Activated naive CD4-positive, alpha-beta T cell treated with anti-CD3 and anti-CD28 coated beads for 36 hours (primary cell): ENCODE measurements at regions not wholly inside any gene's neighbourhood (a gene's known extent, or its start where the extent isn't known, plus 50 kb on each side); places are given as distances from the start of the nearest gene placed in this dataset.
"Not testable (repeated sequence)": the region's sequence is repeated elsewhere in the genome, so short reads cannot be mapped to it uniquely, and the experiment has no call there.

Experiments
- CTCF ChIA-PET: fragments of 350-600 bp; sonication (Branson Sonifier 250); formaldehyde crosslinking; loops from one replicate; lab custom pipeline; 2021; ENCODE audit warnings: antibody characterized with exemption; lab: Charles Lee
- DNase-seq: peaks from one replicate; pipeline ENCODE4 v3.0.0-alpha.2; 2020
- H3K27ac Mint-ChIP-seq: one replicate; pipeline ENCODE4 v1.8.0; 2021; ENCODE audit warnings: mild to moderate bottlenecking, mixed read lengths
- H3K27me3 Mint-ChIP-seq: one replicate; pipeline ENCODE4 v1.8.0; 2021; ENCODE audit warnings: low read depth, mixed read lengths
- H3K36me3 Mint-ChIP-seq: one replicate; pipeline ENCODE4 v1.8.0; 2021; ENCODE audit warnings: low read depth, mixed read lengths
- H3K4me1 Mint-ChIP-seq: one replicate; pipeline ENCODE4 v1.8.0; 2021; ENCODE audit warnings: low read depth, mixed read lengths
- H3K4me3 Mint-ChIP-seq: one replicate; pipeline ENCODE4 v1.8.0; 2021; ENCODE audit warnings: mild to moderate bottlenecking, moderate library complexity, mixed read lengths
- H3K9me3 Mint-ChIP-seq: one replicate; pipeline ENCODE4 v1.8.0; 2021; ENCODE audit warnings: mixed read lengths
- intact Hi-C: fragments of 100-400 bp; cut with micrococcal nuclease; formaldehyde crosslinking; loops from one replicate; pipeline ENCODE4 v1.15.1; 2023

DNA sequence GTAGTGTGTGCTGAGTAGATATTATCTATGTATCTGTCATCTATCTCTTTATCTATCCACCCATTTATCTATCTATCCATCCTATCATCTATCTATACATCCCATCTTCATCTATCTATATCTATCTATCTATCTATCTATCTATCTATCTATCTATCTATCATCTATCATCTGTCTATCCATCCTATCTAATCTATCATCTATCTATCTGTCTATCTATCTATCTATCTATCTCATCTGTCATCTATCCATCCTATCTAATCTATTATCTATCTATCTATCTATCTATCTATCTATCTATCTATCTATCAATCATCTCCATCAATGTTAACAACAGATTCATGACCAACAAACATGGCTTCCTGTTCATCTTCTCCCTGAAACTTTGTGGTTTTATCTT is 90.5 kb upstream of the SLC24A3 start:
- intact Hi-C loops, result no loop called here
- no peaks in the 10 kb centered on the region for H3K9me3 Mint-ChIP-seq
- no peak overlapping the region for H3K27ac Mint-ChIP-seq
- no peaks in the 10 kb centered on the region for H3K4me1 Mint-ChIP-seq
- CTCF ChIA-PET, result interaction anchor here (0.7 kb wide), 1 partner anchor 21 kb away, joined by 3 read pairs; no protein-coding TSS in a partner anchor
- H3K36me3 Mint-ChIP-seq, result no peaks in the 10 kb centered on the region
- no peak for DNase-seq
- H3K4me3 Mint-ChIP-seq, result no peak overlapping the region
- H3K27me3 Mint-ChIP-seq, result no peaks in the 10 kb centered on the region

DNA sequence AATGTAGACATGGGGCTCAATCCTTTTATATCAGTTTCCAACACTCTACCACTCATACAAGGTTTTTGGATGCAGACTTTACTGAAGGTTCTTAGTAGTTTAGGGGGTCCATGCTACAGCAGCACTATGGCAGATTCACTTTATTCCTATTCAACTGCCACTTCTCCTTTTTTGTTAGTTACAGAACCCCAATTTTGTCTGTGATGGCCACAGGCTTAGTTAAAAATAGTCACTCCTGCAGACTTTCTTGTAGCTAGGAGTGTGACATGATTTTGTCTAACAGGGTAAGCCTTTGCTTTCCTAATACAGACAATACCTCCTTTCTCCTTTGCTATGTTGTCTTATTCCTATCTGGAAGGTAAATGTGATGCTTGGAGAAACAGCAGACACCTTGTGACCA is 90.0 kb upstream of the SLC24A3 start:
- DNase-seq, result no peak
- CTCF ChIA-PET, result interaction anchor here (0.7 kb wide), 1 partner anchor 21 kb away, joined by 3 read pairs; no protein-coding TSS in a partner anchor

DNA sequence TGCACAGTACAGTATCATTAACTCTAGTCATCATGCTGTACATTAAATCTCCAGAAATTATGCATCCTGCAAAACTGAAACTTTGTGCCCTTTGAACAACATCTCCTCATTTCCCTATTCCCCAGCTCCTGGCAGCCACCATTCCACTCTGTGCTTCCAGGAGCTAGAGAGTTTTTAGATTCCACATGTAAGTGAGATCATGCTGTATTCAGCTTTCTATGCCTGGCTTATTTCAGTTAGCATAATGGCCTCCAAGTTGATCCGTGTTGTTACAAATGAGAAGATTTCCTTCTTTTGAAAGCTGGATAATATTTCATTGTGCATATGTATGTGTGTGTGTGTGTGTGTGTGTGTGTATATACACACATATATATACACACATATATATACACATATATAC is 86.9 kb upstream of the SLC24A3 start:
- Mint-ChIP-seq H3K9me3 (no peaks in the 10 kb centered on the region), H3K36me3 (no peaks in the 10 kb centered on the region), H3K27me3 (peaks cover 2% of the 10 kb centered on the region), H3K4me3 (no peak overlapping the region), H3K27ac (no peak overlapping the region), H3K4me1 (no peaks in the 10 kb centered on the region)
- CTCF ChIA-PET, result no interaction called here
- no peak for DNase-seq
- intact Hi-C loops, result no loop called here

More for the DNA sequence above, 90.0 kb upstream of the SLC24A3 start:
- Mint-ChIP-seq H3K36me3 (no peaks in the 10 kb centered on the region), H3K9me3 (no peaks in the 10 kb centered on the region), H3K27me3 (peaks cover 2% of the 10 kb centered on the region), H3K4me1 (no peaks in the 10 kb centered on the region), H3K4me3 (no peak overlapping the region), H3K27ac (no peak overlapping the region)
- intact Hi-C loops, result no loop called here

DNA sequence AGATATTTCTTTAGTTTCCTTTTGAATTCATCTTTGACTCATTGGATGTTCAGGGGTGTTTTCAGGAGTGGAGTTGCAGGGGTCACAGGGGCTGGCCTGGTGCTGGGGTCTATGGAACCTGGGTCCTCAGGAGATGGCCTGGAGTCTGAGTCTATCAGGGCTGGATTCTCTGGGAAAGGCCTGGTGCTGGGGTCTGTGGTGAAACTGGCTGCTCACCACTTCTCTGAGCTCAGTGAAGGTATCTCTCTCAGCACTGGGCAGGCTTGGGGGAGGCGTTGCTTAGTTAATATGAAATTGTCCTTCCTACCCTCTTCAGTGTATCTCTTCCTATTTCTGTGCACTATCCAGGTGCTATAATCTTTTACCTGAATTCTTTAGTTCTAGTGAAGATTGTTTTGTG is 83.1 kb upstream of the SLC24A3 start:
- no peaks in the 10 kb centered on the region for H3K4me1 Mint-ChIP-seq
- H3K9me3 Mint-ChIP-seq, result no peaks in the 10 kb centered on the region
- intact Hi-C loops, result no loop called here
- H3K27ac Mint-ChIP-seq, result no peak overlapping the region
- H3K4me3 Mint-ChIP-seq, result no peak overlapping the region
- no peaks in the 10 kb centered on the region for H3K36me3 Mint-ChIP-seq
- CTCF ChIA-PET, result no interaction called here
- H3K27me3 Mint-ChIP-seq, result peaks cover 3% of the 10 kb centered on the region
- DNase-seq, result no peak

DNA sequence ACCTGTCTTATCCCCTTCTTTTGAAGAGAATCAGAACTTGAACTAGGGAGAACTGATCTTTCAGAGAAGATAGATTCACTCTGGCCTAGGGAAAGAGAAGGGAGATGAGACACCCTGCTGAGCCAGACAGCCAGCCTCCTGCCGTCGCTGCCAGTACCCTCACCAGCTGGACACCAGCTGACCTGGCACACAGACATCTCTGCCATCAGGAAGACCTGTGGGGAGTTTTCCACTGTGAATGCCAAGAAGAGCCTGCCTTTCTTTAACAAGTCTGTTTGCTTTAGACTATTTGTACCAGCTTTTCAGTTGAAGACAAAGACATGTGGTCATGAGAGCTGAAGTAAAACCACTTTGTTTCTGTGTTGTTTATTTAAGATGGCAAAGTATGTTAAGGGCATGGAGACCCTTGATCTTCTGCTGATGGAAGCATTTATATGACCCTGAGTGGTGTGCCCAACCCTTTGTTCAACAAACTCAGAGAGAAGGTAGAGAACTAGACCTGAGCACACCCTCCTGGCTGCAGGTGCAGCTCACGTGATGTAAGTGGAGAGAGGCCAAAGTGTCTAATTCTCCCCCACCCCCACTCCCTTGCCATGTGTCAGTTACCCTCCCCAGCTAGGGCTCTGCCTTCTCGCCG is 82.3 kb upstream of the SLC24A3 start:
- no peaks in the 10 kb centered on the region for H3K9me3 Mint-ChIP-seq
- H3K27ac Mint-ChIP-seq, result no peak overlapping the region
- CTCF ChIA-PET, result no interaction called here

DNA sequence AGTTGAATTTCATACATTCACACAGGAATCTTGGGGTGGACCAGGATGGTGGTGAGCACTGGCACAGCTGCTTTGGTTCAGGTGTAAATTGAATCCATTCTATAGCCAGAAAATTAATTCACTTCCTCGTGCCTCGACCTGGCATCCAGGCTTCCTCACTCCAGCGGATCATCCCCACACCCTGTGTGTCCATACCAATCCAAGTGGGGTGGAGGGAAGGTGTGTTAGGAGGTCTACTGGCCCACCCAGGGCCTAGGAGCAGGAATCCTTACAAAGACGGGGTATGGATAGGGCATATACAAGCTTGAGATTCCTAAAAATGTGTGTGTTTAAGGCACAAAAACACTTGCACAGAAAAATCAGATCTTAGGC is 81.8 kb upstream of the SLC24A3 start:
- peaks cover 3% of the 10 kb centered on the region for H3K27me3 Mint-ChIP-seq
- H3K9me3 Mint-ChIP-seq, result no peaks in the 10 kb centered on the region
- no peak overlapping the region for H3K27ac Mint-ChIP-seq
- CTCF ChIA-PET, result no interaction called here
- H3K36me3 Mint-ChIP-seq, result no peaks in the 10 kb centered on the region
- H3K4me3 Mint-ChIP-seq, result no peak overlapping the region
- no peaks in the 10 kb centered on the region for H3K4me1 Mint-ChIP-seq
- no peak for DNase-seq
- intact Hi-C loops, result no loop called here

More for the DNA sequence above, 82.3 kb upstream of the SLC24A3 start:
- Mint-ChIP-seq H3K27me3 (peaks cover 3% of the 10 kb centered on the region), H3K4me3 (no peak overlapping the region), H3K4me1 (no peaks in the 10 kb centered on the region), H3K36me3 (no peaks in the 10 kb centered on the region)
- intact Hi-C loops, result no loop called here
- DNase-seq, result no peak

DNA sequence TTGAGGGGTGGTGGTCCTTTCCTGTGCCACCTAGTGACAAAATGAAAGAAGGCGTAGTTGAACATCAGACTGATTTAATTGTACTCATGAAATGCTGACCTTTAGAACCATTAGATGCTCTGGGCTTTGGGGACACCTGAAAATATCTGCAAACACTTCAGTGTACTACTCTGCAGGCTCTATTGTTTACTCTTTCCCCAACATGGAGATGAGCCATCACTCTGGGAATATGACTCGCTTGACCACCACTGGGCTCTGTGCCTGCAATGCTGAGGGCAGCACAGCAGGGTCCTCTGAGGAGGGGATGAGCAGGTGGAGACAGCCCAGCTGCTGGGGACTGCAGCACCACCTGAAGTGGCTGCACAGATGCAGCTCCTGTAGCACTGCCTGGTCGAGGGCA is 74.8 kb upstream of the SLC24A3 start:
- Mint-ChIP-seq H3K27me3 (peaks cover 14% of the 10 kb centered on the region), H3K4me3 (no peak overlapping the region), H3K4me1 (no peaks in the 10 kb centered on the region), H3K9me3 (peaks cover 4% of the 10 kb centered on the region), H3K27ac (no peak overlapping the region), H3K36me3 (no peaks in the 10 kb centered on the region)
- CTCF ChIA-PET, result no interaction called here
- intact Hi-C loops, result no loop called here
- no peak for DNase-seq

DNA sequence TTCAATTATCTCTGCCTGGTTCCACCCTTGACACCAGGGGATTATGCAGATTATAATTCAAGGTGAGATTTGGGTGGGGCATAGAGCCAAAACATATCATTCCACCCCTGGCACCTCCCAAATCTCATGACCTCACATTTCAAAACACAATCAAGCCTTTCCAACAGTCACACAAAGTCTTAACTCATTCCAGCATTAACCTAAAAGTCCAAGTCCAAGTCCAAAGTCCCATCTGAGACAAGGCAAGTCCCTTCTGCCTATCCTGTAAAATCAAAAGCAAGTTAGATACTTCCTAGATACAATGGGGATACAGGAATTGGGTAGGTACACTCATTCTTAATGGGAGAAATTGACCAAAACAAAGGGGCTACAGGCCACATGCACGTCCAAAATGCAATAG is 73.7 kb upstream of the SLC24A3 start:
- H3K36me3 Mint-ChIP-seq, result no peaks in the 10 kb centered on the region
- H3K27me3 Mint-ChIP-seq, result peaks cover 15% of the 10 kb centered on the region
- CTCF ChIA-PET, result no interaction called here
- peaks cover 4% of the 10 kb centered on the region for H3K9me3 Mint-ChIP-seq
- intact Hi-C loops, result no loop called here
- H3K27ac Mint-ChIP-seq, result no peak overlapping the region
- DNase-seq, result no peak
- no peak overlapping the region for H3K4me3 Mint-ChIP-seq
- H3K4me1 Mint-ChIP-seq, result no peaks in the 10 kb centered on the region

DNA sequence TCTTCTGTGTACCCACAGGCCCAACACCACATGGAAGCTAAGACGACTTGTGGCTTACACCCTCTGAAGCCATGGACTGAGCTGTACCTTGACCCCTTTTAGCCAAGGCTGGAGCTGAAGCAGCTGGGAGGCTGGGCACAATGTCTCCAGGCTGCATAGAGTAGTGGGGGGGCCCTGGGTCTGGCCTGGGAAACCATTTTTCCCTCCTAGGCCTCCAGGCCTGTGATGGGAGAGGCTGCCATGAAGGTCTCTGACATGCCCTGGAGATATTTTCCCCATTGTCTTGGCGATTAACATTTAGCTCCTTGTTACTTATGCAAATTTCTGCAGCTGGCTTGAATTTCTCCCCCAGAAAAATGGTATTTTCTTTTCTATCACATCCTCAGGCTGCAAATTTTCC is 72.9 kb upstream of the SLC24A3 start:
- CTCF ChIA-PET, intact Hi-C loops, H3K9me3 Mint-ChIP-seq, H3K4me3 Mint-ChIP-seq, H3K36me3 Mint-ChIP-seq, H3K4me1 Mint-ChIP-seq, H3K27ac Mint-ChIP-seq, DNase-seq: not testable (repeated sequence)
- peaks cover 15% of the 10 kb centered on the region for H3K27me3 Mint-ChIP-seq

DNA sequence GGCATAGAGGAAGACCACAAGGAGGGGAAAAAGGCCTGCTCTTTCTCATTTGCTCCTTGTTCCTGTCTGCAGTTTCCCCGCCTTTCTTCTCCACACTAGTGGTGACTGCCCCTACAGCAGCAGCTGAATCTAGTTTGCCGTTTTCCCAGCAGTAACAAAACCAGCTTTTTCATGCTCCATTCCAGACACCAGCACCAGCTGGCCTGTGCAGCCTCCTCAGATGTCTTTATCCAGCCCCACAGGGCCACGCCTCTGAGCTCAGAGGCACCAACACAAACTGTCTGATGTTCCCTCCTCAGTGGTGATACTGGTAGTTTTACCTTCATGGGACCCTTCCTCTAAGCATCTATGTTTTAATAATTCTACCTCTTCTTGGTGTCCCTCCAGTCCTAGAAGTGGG is 70.4 kb upstream of the SLC24A3 start:
- Mint-ChIP-seq H3K4me3 (no peak overlapping the region), H3K27ac (no peak overlapping the region), H3K9me3 (peaks cover 4% of the 10 kb centered on the region), H3K4me1 (no peaks in the 10 kb centered on the region), H3K27me3 (peaks cover 8% of the 10 kb centered on the region), H3K36me3 (no peaks in the 10 kb centered on the region)
- intact Hi-C loops, result no loop called here
- CTCF ChIA-PET, result no interaction called here
- no peak for DNase-seq

DNA sequence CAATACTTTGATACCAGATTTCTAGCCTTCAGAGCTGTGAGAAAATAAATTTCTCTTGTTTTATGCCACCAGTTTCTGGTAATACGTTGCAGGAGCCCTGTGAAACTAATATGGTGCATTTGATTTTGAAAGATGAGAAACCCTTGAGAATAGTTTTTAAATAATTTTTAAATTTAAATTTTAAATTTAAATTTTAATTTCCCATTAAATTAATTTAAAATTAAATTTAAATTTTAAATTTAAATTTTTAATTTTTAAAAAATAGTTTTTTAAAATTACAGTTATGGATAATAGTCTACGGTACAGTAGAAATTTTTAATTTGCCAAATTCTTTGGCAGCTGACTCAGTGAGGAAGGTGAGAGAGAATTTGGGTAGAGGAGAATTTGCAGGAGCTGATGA is 68.6 kb upstream of the SLC24A3 start:
- Mint-ChIP-seq H3K36me3 (no peaks in the 10 kb centered on the region), H3K27ac (no peak overlapping the region), H3K27me3 (peaks cover 2% of the 10 kb centered on the region), H3K4me3 (no peak overlapping the region), H3K9me3 (peaks cover 4% of the 10 kb centered on the region), H3K4me1 (no peaks in the 10 kb centered on the region)
- intact Hi-C loops, result no loop called here
- no peak for DNase-seq
- CTCF ChIA-PET, result no interaction called here

DNA sequence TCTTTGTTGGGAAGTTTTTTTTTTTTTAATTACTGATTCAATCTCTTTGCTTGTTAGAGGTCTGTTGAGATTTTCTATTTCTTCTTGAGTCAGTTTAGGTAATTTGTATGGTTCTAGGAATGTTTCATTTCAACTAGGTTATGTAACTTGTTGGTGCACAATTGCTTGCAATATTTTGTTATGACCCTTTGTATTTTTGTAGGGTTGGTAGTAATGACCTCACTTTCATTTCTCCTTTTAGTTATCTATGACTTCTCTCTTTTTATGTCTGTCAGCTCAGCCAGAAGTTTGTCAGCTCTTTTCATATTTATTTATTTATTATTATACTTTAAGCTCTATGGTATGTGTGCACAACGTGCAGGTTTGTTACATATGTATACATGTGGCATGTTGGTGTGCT is 51.1 kb upstream of the SLC24A3 start:
- Mint-ChIP-seq H3K4me3 (no peak overlapping the region), H3K9me3 (peaks cover 2% of the 10 kb centered on the region), H3K4me1 (no peaks in the 10 kb centered on the region), H3K27me3 (peaks cover 6% of the 10 kb centered on the region), H3K27ac (no peak overlapping the region), H3K36me3 (no peaks in the 10 kb centered on the region)
- DNase-seq, result no peak
- CTCF ChIA-PET, result no interaction called here
- intact Hi-C loops, result no loop called here
